ENCODE measurements at regions not wholly inside any gene's neighbourhood (a gene's known extent, or its start where the extent isn't known, plus 50 kb on each side); places are given as distances from the start of the nearest gene placed in this dataset.

- DNase-seq (ENCODE audit: extremely low read depth in 1 of 2, low read depth in 1 of 2), result no peak
Observed at GRCh38 chr2:21912405-21912804, 788.6 kb downstream of the TDRD15 start.

- no peak for DNase-seq (ENCODE audit: extremely low read depth in 1 of 2, low read depth in 1 of 2)
Observed at GRCh38 chr2:21915201-21915600, 791.4 kb downstream of the TDRD15 start.

GRCh38 chr2:21916934-21917522, 793.3 kb downstream of the TDRD15 start:
- DNase-seq (ENCODE audit: extremely low read depth in 1 of 2, low read depth in 1 of 2), result no peak

GRCh38 chr2:21920721-21921120, 797.0 kb downstream of the TDRD15 start:
- no peak for DNase-seq (ENCODE audit: extremely low read depth in 1 of 2, low read depth in 1 of 2)

GRCh38 chr2:21924640-21925285, 801.0 kb downstream of the TDRD15 start:
- DNase-seq (ENCODE audit: extremely low read depth in 1 of 2, low read depth in 1 of 2), result no peak

- no peak for DNase-seq (ENCODE audit: extremely low read depth in 1 of 2, low read depth in 1 of 2)
Observed at GRCh38 chr2:21928292-21928691, 804.5 kb downstream of the TDRD15 start.

- DNase-seq (ENCODE audit: extremely low read depth in 1 of 2, low read depth in 1 of 2), result no peak
Observed at GRCh38 chr2:21930226-21930625, 806.5 kb downstream of the TDRD15 start.

GRCh38 chr2:21939967-21940366, 816.2 kb downstream of the TDRD15 start:
- DNase-seq (ENCODE audit: extremely low read depth in 1 of 2, low read depth in 1 of 2), result no peak

GRCh38 chr2:21944536-21944935, 820.8 kb downstream of the TDRD15 start:
- DNase-seq (ENCODE audit: extremely low read depth in 1 of 2, low read depth in 1 of 2), result no peak

- no peak for DNase-seq (ENCODE audit: extremely low read depth in 1 of 2, low read depth in 1 of 2)
Observed at GRCh38 chr2:21945658-21946057, 821.9 kb downstream of the TDRD15 start.

- no peak for DNase-seq (ENCODE audit: extremely low read depth in 1 of 2, low read depth in 1 of 2)
Observed at GRCh38 chr2:21947046-21947445, 823.3 kb downstream of the TDRD15 start.

GRCh38 chr2:21966139-21966538, 842.4 kb downstream of the TDRD15 start:
- DNase-seq (ENCODE audit: extremely low read depth in 1 of 2, low read depth in 1 of 2), result no peak

- DNase-seq (ENCODE audit: extremely low read depth in 1 of 2, low read depth in 1 of 2), result no peak
Observed at GRCh38 chr2:21970971-21971370, 847.2 kb downstream of the TDRD15 start.

GRCh38 chr2:21972586-21972985, 848.8 kb downstream of the TDRD15 start:
- no peak for DNase-seq (ENCODE audit: extremely low read depth in 1 of 2, low read depth in 1 of 2)

- DNase-seq (ENCODE audit: extremely low read depth in 1 of 2, low read depth in 1 of 2), result no peak
Observed at GRCh38 chr2:21981127-21981526, 857.4 kb downstream of the TDRD15 start.

GRCh38 chr2:21993002-21993401, 869.2 kb downstream of the TDRD15 start:
- no peak for DNase-seq (ENCODE audit: extremely low read depth in 1 of 2, low read depth in 1 of 2)

- DNase-seq (ENCODE audit: extremely low read depth in 1 of 2, low read depth in 1 of 2), result no peak
Observed at GRCh38 chr2:21996339-21996738, 872.6 kb downstream of the TDRD15 start.

GRCh38 chr2:21999522-21999921, 875.8 kb downstream of the TDRD15 start:
- DNase-seq (ENCODE audit: extremely low read depth in 1 of 2, low read depth in 1 of 2), result no peak

- no peak for DNase-seq (ENCODE audit: extremely low read depth in 1 of 2, low read depth in 1 of 2)
Observed at GRCh38 chr2:22002066-22002465, 878.3 kb downstream of the TDRD15 start.

- DNase-seq (ENCODE audit: extremely low read depth in 1 of 2, low read depth in 1 of 2), result no peak
Observed at GRCh38 chr2:22003270-22003669, 879.5 kb downstream of the TDRD15 start.

- DNase-seq (ENCODE audit: extremely low read depth in 1 of 2, low read depth in 1 of 2), result no peak
Observed at GRCh38 chr2:22011048-22011447, 887.3 kb downstream of the TDRD15 start.

GRCh38 chr2:22020091-22020742, 896.4 kb downstream of the TDRD15 start:
- DNase-seq (ENCODE audit: extremely low read depth in 1 of 2, low read depth in 1 of 2), result no peak
